Activated CD8-positive, alpha-beta T cell treated with anti-CD3 and anti-CD28 coated beads for 36 hours (primary cell): ENCODE measurements at regions not wholly inside any gene's neighbourhood (a gene's known extent, or its start where the extent isn't known, plus 50 kb on each side); places are given as distances from the start of the nearest gene placed in this dataset.

Experiments
- ATAC-seq: fragments of 200-7000 bp; cut with Tn5 transposase; one replicate; pipeline ENCODE4 v1.10.0; 2021; ENCODE audit warnings: mild to moderate bottlenecking, moderate library complexity
- CTCF ChIA-PET: fragments of 350-600 bp; sonication (Branson Sonifier 250); formaldehyde crosslinking; loops from one replicate; lab custom pipeline; 2021; ENCODE audit warnings: antibody characterized with exemption; lab: Charles Lee
- POLR2A ChIA-PET: fragments of 350-600 bp; sonication (Branson Sonifier 250); formaldehyde crosslinking; loops from one replicate; lab custom pipeline; 2021; ENCODE audit warnings: antibody characterized with exemption; lab: Charles Lee
- DNase-seq: peaks from one replicate; pipeline ENCODE4 v3.0.0-alpha.2; 2020
- H3K27ac Mint-ChIP-seq: one replicate; pipeline ENCODE4 v1.8.0; 2021; ENCODE audit warnings: mild to moderate bottlenecking, mixed read lengths
- H3K27me3 Mint-ChIP-seq: one replicate; pipeline ENCODE4 v1.8.0; 2021; ENCODE audit warnings: mixed read lengths
- H3K36me3 Mint-ChIP-seq: one replicate; pipeline ENCODE4 v1.8.0; 2021; ENCODE audit warnings: low read depth, mixed read lengths
- H3K4me1 Mint-ChIP-seq: one replicate; pipeline ENCODE4 v1.8.0; 2021; ENCODE audit warnings: low read depth, mixed read lengths
- H3K4me3 Mint-ChIP-seq: one replicate; pipeline ENCODE4 v1.8.0; 2021; ENCODE audit warnings: mild to moderate bottlenecking, moderate library complexity, mixed read lengths
- H3K9me3 Mint-ChIP-seq: one replicate; pipeline ENCODE4 v1.8.0; 2021; ENCODE audit warnings: mixed read lengths
- CTCF ChIP-seq: fragments of 200-600 bp; IDR thresholded peaks from one replicate; pipeline ENCODE4 v1.8.0; 2022; ENCODE audit warnings: antibody characterized with exemption, mild to moderate bottlenecking
- intact Hi-C: fragments of 100-400 bp; cut with micrococcal nuclease; formaldehyde crosslinking; loops from one replicate; pipeline ENCODE4 v1.10.0; 2022

GRCh38 chr3:194962056-194962455 is 276.4 kb downstream of the FAM43A start:
- ATAC-seq (no peak), DNase-seq (no peak)
- intact Hi-C loops, result no loop called here
- POLR2A ChIA-PET, result no interaction called here
- Mint-ChIP-seq H3K4me3 (no peak overlapping the region), H3K4me1 (no peaks in the 10 kb centered on the region), H3K27ac (no peak overlapping the region), H3K27me3 (peaks cover 3% of the 10 kb centered on the region), H3K36me3 (no peaks in the 10 kb centered on the region), H3K9me3 (no peaks in the 10 kb centered on the region)
- CTCF ChIA-PET, result no interaction called here
- no peak for TF ChIP-seq CTCF

GRCh38 chr3:194964809-194965208 is 279.1 kb downstream of the FAM43A start:
- POLR2A ChIA-PET, result no interaction called here
- DNase-seq (no peak), ATAC-seq (no peak)
- no peak overlapping the region for H3K27ac Mint-ChIP-seq
- H3K4me1 Mint-ChIP-seq, result no peaks in the 10 kb centered on the region
- no peaks in the 10 kb centered on the region for H3K9me3 Mint-ChIP-seq
- TF ChIP-seq CTCF, result no peak
- H3K36me3 Mint-ChIP-seq, result no peaks in the 10 kb centered on the region
- CTCF ChIA-PET, result no interaction called here
- intact Hi-C loops, result no loop called here
- H3K4me3 Mint-ChIP-seq, result no peak overlapping the region
- peaks cover 4% of the 10 kb centered on the region for H3K27me3 Mint-ChIP-seq

GRCh38 chr3:194967151-194968117 is 281.8 kb downstream of the FAM43A start:
- H3K9me3 Mint-ChIP-seq, result no peaks in the 10 kb centered on the region
- no peaks in the 10 kb centered on the region for H3K4me1 Mint-ChIP-seq
- H3K36me3 Mint-ChIP-seq, result no peaks in the 10 kb centered on the region

GRCh38 chr3:194970066-194970465 is 284.4 kb downstream of the FAM43A start:
- ChIA-PET CTCF (no interaction called here), POLR2A (interaction anchor here (0.8 kb wide), 1 partner anchor 11 kb away, joined by 3 read pairs; no protein-coding TSS in a partner anchor)
- no peak for DNase-seq
- Mint-ChIP-seq H3K27me3 (peaks cover 4% of the 10 kb centered on the region), H3K4me3 (no peak overlapping the region), H3K9me3 (no peaks in the 10 kb centered on the region), H3K27ac (no peak overlapping the region), H3K36me3 (no peaks in the 10 kb centered on the region), H3K4me1 (no peaks in the 10 kb centered on the region)
- ATAC-seq, result no peak
- intact Hi-C loops, result no loop called here
- TF ChIP-seq CTCF, result no peak

More at GRCh38 chr3:194967151-194968117, 281.8 kb downstream of the FAM43A start:
- CTCF ChIA-PET, result interaction anchor here (0.7 to 1.9 kb wide), 4 partner anchors 8 to 285 kb away, joined by 3 to 6 read pairs (median 4); no protein-coding TSS in a partner anchor
- Mint-ChIP-seq H3K27me3 (peaks cover 4% of the 10 kb centered on the region), H3K27ac (no peak overlapping the region), H3K4me3 (no peak overlapping the region)
- intact Hi-C loops, result no loop called here
- DNase-seq (no peak), ATAC-seq (no peak)
- POLR2A ChIA-PET, result no interaction called here
- TF ChIP-seq CTCF, result no peak

- DNase-seq, result no peak
These were observed 285.3 kb downstream of the FAM43A start for GRCh38 chr3:194971009-194971408.

More at GRCh38 chr3:194971009-194971408, 285.3 kb downstream of the FAM43A start:
- Mint-ChIP-seq H3K9me3 (no peaks in the 10 kb centered on the region), H3K27me3 (peaks cover 5% of the 10 kb centered on the region), H3K27ac (no peak overlapping the region), H3K36me3 (no peaks in the 10 kb centered on the region), H3K4me3 (no peak overlapping the region), H3K4me1 (no peaks in the 10 kb centered on the region)
- ATAC-seq, result no peak
- intact Hi-C loops, result no loop called here
- TF ChIP-seq CTCF, result no peak
- CTCF ChIA-PET, result no interaction called here
- POLR2A ChIA-PET, result no interaction called here
